Esophagus squamous epithelium (tissue), 5 donors: ENCODE measurements at regions not wholly inside any gene's neighbourhood (a gene's known extent, or its start where the extent isn't known, plus 50 kb on each side); places are given as distances from the start of the nearest gene placed in this dataset.
"Not testable (repeated sequence)": the region's sequence is repeated elsewhere in the genome, so short reads cannot be mapped to it uniquely, and the experiment has no call there.

Experiments used
- DNase-seq: peaks from one replicate; lab custom pipeline; 2025; lab: John Stamatoyannopoulos, UW
- H3K27ac ChIP-seq, 4 donors: fragments of 200-600 bp; sonication (generic); one replicate each; pipeline ENCODE4 v1.5.1; 2016 to 2019; ENCODE audit warnings: mild to moderate bottlenecking in 1 of 4
- H3K27me3 ChIP-seq, 4 donors: fragments of 200-600 bp; sonication (generic); 1 replicate in 3 of 4; 2 replicates in 1 of 4; pipeline versions ENCODE4 v1.5.1 to v1.6.0; 2017 to 2021; ENCODE audit warnings: antibody characterized with exemption in 1 of 4
- H3K36me3 ChIP-seq, 3 donors: fragments of 200-600 bp; sonication (generic); one replicate each; pipeline ENCODE4 v1.5.1; 2016 to 2019
- H3K4me1 ChIP-seq, 3 donors: fragments of 200-600 bp; sonication (generic); one replicate each; pipeline ENCODE4 v1.5.1; 2017 to 2019
- H3K4me3 ChIP-seq, 4 donors: fragments of 200-600 bp; sonication (generic); 1 replicate in 3 of 4; 2 replicates in 1 of 4; pipeline ENCODE4 v1.5.1; 2016 to 2019; ENCODE audit warnings: mild to moderate bottlenecking in 2 of 4, moderate library complexity in 1 of 4
- H3K9me3 ChIP-seq, 3 donors: fragments of 200-600 bp; sonication (generic); one replicate each; pipeline ENCODE4 v1.5.1; 2016 to 2019
- POLR2A ChIP-seq, 4 donors: fragments of 450-650 bp; IDR thresholded peaks; one replicate each; pipeline ENCODE4 v1.6.1; 2017; ENCODE audit warnings: antibody characterized with exemption in 4 of 4, mild to moderate bottlenecking in 4 of 4, moderate library complexity in 3 of 4
- WGBS, 2 donors: methylation state at CpG; one replicate each; pipeline ENCODE4 v1.1.5; 2018; 5-methylcytosine and 5-hydroxymethylcytosine counted together
- intact Hi-C: fragments of 100-400 bp; cut with DNase I; formaldehyde crosslinking; loops from one replicate; pipeline ENCODE4 v1.15.0; 2022
- TF ChIP-seq, protein P1 (sequence below), 6 experiments: fragments of 450-650 bp in 4 of 6; fragments of 200-600 bp in 2 of 6; sonication (generic) in 2 of 6; IDR thresholded peaks; one replicate each; pipeline ENCODE4 v1.5.1; 2016 to 2019; ENCODE audit warnings: antibody characterized with exemption in 6 of 6, mild to moderate bottlenecking in 4 of 6, moderate library complexity in 4 of 6
- donor health status: DM: yes; HTN: yes; CAD: no.

DNA sequence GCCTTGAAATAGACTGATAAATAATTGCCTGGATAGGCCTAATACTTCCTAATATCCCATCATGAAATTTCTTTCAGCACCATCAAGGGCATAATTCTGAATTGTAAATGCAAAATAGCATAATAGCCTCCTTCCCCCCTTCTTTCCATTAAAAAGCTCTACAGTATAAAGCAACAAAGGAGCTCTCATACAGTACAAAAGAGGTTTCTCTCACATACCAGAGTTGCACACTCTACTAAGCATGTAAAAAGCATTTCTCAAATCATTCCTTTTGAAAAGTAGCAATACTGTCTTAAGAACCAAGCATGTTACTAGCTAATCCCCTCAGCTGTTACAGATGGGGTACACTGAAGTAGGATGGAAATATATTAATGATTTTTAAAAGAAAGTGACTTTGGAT, 509.0 kb downstream of the KLHL13 start:
- H3K4me1 ChIP-seq = no peaks in the 10 kb centered on the region
- TF ChIP-seq, protein P1, sequence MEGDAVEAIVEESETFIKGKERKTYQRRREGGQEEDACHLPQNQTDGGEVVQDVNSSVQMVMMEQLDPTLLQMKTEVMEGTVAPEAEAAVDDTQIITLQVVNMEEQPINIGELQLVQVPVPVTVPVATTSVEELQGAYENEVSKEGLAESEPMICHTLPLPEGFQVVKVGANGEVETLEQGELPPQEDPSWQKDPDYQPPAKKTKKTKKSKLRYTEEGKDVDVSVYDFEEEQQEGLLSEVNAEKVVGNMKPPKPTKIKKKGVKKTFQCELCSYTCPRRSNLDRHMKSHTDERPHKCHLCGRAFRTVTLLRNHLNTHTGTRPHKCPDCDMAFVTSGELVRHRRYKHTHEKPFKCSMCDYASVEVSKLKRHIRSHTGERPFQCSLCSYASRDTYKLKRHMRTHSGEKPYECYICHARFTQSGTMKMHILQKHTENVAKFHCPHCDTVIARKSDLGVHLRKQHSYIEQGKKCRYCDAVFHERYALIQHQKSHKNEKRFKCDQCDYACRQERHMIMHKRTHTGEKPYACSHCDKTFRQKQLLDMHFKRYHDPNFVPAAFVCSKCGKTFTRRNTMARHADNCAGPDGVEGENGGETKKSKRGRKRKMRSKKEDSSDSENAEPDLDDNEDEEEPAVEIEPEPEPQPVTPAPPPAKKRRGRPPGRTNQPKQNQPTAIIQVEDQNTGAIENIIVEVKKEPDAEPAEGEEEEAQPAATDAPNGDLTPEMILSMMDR (IDR thresholded peaks at IDR 0.05) = no peak
- TF ChIP-seq POLR2A (IDR thresholded peaks at IDR 0.05) = no peak
- intact Hi-C loops = no loop called here
- DNase-seq = no peak
- H3K36me3 ChIP-seq = no peaks in the 10 kb centered on the region
- H3K9me3 ChIP-seq = peaks cover 0 to 8% (median 0%) of the 10 kb centered on the region in 3 donors
- no peak overlapping the region for H3K27ac ChIP-seq
- H3K27me3 ChIP-seq = no peaks in the 10 kb centered on the region
- no peak overlapping the region for H3K4me3 ChIP-seq

DNA sequence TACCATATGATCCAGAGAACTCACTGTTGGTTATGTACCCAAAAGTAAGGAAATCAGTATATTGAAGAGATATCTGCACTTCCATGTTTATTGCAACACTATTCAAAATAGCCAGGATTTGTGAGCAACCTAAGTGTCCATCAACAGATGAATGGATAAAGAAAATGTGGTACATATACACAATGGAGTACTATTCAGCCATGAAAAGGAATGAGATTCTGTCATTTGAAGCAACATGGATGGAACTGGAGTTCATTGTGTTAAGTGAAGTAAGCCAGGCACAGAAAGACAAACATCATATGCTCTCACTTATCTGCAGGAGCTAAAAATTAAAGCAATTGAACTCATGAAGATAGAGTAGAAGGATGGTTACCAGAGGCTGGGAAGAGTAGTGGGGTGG, 510.5 kb downstream of the KLHL13 start:
- DNase-seq, H3K9me3 ChIP-seq, H3K27ac ChIP-seq, intact Hi-C loops, H3K4me1 ChIP-seq, H3K36me3 ChIP-seq, H3K4me3 ChIP-seq, H3K27me3 ChIP-seq: not testable (repeated sequence)

DNA sequence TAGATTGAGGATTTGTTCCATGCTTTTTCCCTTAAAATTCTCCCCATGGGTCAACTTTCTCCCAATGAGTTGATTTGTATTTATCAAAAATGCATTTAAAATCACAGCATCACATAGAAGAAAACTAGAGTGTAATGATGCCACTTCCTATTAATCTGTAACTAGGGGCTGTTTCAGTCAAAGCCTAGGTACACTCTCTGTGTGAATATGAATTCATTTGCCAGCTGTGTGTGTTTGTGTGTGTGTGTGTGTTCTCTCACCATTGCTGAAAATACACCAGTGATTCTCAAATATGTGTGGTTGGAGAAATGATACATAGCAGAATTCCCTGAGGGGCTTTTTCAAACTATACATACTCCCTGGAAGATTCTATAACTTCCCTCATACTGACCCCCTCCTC, 546.5 kb downstream of the KLHL13 start:
- Histone ChIP-seq H3K36me3 (no peaks in the 10 kb centered on the region), H3K27ac (no peak overlapping the region), H3K27me3 (no peaks in the 10 kb centered on the region), H3K9me3 (no peaks in the 10 kb centered on the region), H3K4me3 (no peak overlapping the region), H3K4me1 (no peaks in the 10 kb centered on the region)
- DNase-seq = no peak
- intact Hi-C loops = no loop called here
- TF ChIP-seq, protein P1 (IDR thresholded peaks at IDR 0.05) = no peak
- TF ChIP-seq POLR2A (IDR thresholded peaks at IDR 0.05) = no peak

DNA sequence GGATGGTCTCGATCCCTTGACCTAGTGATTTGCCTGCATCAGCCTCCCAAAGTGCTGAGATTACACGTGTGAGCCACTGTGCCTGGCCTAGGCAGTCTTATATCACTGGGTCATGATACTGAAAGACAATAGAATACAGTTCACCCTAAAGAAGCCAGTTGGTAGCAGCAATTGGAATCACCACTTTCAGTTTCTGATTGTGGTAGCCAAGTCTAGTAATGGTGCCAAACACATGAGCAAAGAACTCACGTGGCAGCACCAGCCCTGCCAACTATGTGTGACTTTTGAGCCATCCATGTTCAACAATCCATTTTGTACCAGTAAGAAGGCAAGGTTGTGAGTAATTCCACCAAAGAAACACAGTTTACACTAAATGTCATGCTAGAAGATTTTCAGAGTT, 548.4 kb downstream of the KLHL13 start:
- Histone ChIP-seq H3K4me1 (no peaks in the 10 kb centered on the region), H3K36me3 (no peaks in the 10 kb centered on the region), H3K9me3 (no peaks in the 10 kb centered on the region), H3K4me3 (no peak overlapping the region), H3K27me3 (no peaks in the 10 kb centered on the region), H3K27ac (no peak overlapping the region)
- 55 to 71% methylated on average over 1 to 3 of the region's 3 CpGs for WGBS, 2 donors
- intact Hi-C loops = no loop called here
- DNase-seq = no peak
- TF ChIP-seq POLR2A (IDR thresholded peaks at IDR 0.05) = no peak
- TF ChIP-seq, protein P1 (IDR thresholded peaks at IDR 0.05) = no peak

DNA sequence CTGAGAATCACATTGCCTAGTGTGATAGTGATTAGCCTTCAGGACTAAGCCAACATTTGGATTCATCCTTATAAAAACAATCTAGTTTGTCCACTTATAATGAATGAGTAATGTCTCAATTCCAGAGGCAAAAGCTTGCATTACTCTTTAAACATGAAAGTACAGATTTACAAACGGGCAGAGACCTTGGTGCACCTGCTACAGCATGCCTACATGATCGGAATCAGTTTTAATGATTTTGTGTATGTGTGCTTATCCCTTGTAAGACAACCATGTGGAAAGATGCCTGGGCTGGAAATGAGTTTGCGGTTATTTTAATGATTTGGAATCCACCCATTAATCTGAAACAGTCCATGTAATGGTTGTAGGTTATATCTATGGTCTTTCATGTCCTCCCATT, 572.7 kb downstream of the KLHL13 start:
- TF ChIP-seq POLR2A (IDR thresholded peaks at IDR 0.05) = no peak
- TF ChIP-seq, protein P1 (IDR thresholded peaks at IDR 0.05) = no peak
- H3K9me3 ChIP-seq = no peaks in the 10 kb centered on the region
- no peaks in the 10 kb centered on the region for H3K27me3 ChIP-seq
- WGBS, 2 donors = 47 to 48% methylated on average over 3 of the region's 3 CpGs
- no peak overlapping the region for H3K4me3 ChIP-seq
- no peaks in the 10 kb centered on the region for H3K36me3 ChIP-seq
- no peak overlapping the region for H3K27ac ChIP-seq
- no peak for DNase-seq
- H3K4me1 ChIP-seq = no peaks in the 10 kb centered on the region
- intact Hi-C loops = no loop called here

DNA sequence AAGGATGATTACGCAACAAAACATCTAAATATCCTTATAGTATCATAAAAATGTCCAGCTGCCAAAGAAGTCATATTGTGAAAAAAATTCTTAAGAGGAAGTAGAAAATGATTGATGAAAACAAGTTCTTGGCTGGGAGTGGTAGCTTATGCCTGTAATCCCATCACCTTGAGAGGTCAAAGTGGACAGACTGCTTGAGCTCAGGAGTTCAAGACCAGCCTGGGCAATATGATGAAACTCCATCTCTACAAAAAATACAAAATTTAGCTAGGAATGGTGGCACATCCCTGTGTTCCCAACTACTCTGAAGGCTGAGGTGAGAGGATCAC, 577.6 kb downstream of the KLHL13 start:
- 50 to 83% methylated on average over 1 of the region's 1 CpG for WGBS, 2 donors
- H3K27ac ChIP-seq = no peak overlapping the region
- no peak for DNase-seq
- no peak for TF ChIP-seq POLR2A (IDR thresholded peaks at IDR 0.05)
- TF ChIP-seq, protein P1 (IDR thresholded peaks at IDR 0.05) = no peak
- no peaks in the 10 kb centered on the region for H3K9me3 ChIP-seq
- no peaks in the 10 kb centered on the region for H3K27me3 ChIP-seq
- intact Hi-C loops = no loop called here
- no peaks in the 10 kb centered on the region for H3K4me1 ChIP-seq
- H3K36me3 ChIP-seq = no peaks in the 10 kb centered on the region
- no peak overlapping the region for H3K4me3 ChIP-seq
